NCI-H526 treated with DMSO at 0.1 percent for 48 hours (cell line): ENCODE measurements at regions not wholly inside any gene's neighbourhood (a gene's known extent, or its start where the extent isn't known, plus 50 kb on each side); places are given as distances from the start of the nearest gene placed in this dataset.
"Not testable (repeated sequence)": the region's sequence is repeated elsewhere in the genome, so short reads cannot be mapped to it uniquely, and the experiment has no call there.

Source experiments
- DNase-seq: peaks from one replicate; lab custom pipeline; 2025; lab: John Stamatoyannopoulos, UW

DNA sequence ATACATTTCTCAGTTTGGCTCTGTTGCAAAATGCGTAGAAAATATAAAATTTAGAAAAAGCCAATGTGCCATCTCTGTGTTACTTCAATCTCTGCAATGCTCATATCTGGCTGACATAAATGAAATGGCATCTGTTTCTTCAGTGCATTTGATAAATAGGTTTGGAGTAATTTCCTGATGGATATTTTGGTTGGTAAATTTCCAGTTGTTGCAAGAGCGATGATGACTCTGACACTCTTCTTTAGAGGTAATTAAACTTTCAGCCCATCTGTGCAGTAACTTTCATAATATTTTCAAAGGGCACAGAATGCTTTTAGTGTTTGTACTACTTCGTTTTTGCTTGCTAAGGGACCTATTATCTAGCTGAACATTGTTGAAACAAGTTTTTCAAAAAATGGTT lies 1286.4 kb downstream of the PCDH9 start:
- no peak for DNase-seq

DNA sequence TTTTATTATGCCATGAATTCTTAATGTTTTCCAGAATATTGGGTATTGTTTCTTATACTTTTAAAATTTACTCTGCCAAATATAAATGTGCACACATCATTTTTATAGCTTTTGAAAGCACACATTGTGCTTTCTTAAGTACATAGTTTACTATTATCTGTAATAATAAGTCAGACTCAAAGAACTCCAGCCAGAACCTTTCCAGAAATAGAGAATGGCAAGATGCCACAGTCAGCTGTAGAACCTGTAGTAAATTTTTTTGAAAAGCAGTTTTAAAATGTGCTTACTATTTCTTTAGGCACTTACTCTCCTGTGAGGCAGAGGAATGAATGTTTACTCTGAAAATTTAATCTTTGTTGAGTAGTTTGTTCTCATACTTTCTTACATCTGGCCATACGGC lies 1287.1 kb downstream of the PCDH9 start:
- no peak for DNase-seq

- no peak for DNase-seq
Observed at GRCh38 chr13:65940720-65941119, 1289.4 kb downstream of the PCDH9 start.

DNA sequence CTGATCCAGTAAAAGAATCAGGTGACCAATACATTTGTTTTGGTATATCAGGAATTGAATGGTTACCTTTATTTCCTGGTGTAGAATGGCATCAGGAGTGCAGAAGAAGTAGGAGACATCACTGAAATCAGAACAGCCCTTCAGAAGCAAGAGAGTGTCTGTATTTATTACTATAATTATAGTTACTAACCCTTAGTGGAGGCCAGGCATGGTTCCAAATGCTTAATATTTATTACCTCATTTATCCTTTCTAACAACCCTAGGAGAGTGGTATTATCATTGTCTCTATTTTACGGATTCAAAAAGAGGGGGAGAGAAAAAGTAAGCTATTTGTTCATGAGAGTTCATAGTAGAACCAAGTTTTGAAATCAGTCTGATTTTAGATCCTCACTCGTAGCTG lies 1292.9 kb downstream of the PCDH9 start:
- no peak for DNase-seq

DNA sequence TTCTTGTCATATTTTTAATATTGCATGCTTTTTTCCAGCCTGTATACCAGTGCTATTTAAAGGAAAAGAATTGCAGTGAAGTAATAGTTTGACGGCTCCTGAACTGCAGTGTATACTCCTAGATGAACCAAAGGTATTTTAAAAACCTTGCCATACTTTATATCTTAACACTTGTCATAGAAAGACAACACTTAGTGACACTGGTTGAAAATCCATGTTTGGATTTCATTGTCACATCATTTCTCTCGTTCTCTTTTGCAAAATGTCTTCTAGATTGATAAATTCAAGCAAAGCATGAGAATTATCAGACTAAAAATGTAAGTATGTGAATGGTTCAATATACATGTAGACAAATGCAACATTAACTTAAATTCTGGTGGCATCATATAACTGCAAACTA lies 1293.9 kb downstream of the PCDH9 start:
- DNase-seq = no peak

DNA sequence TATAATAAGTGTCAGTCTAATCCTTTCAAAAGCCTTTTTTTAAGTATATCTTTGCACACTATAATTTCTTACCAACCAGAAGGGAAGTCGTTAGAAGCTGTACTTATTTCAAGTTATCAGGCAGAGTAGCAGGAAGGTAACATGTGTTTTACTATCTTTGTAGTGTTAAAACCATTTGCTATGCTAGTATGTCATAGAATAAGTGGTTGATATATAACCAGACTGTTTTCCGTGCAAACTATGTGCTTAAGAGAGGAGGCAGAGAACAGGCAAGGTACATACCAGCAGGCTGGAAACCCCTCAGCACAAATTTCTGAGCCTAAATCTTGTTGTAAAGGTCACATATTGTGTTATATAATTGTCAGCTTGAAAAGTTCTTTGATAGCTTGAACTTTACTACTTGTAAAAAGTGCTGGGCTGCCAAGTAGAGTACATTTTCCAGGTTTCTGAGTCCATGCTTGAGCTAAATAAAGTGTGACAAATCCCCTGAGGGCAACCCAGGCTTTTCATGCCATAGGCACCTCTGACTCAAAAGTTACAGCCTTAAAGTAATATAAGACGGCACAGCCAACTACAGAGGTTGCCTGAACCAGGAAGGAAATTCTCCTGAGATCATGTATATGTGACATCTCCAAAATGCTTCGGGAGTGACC lies 1297.4 kb downstream of the PCDH9 start:
- DNase-seq = no peak

DNA sequence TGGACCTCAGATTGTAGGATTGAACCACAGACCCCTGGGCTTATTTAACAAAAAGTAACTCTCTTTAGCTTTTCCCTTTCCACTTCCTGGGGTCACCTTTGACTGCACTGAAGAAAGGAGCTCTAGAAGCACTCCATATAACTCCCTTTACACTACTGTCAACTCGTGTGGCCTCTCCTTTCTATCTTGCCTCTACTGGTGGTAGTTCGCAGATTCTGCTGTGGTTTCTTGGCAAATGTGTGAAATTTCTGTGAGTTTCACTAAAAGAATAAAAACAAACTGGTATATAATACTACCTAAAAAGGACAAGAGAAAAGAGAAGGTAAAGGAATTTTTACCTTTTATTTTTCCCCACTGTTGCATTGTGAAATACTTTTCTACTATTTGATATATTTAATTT lies 1298.1 kb downstream of the PCDH9 start:
- no peak for DNase-seq

DNA sequence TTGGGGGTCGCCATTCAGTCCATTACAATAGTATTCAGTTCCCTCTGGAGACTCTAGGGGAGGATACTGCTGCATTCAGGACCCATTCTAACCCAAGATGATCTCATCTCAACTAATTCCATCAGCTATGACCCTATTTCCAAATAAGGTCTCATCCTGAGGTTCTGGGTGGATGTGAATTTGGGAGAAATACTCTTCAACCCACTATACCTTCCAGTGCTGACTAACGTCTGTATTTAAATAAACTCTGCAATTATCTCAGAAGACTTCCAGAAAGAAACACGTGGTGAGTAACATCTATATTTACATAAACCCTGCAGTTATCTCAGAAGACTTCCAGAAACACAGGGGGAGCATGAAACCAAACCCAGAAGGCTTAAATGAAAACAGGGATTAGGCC lies 1300.7 kb downstream of the PCDH9 start:
- DNase-seq = no peak

GRCh38 chr13:65926750-65927171 lies 1303.4 kb downstream of the PCDH9 start:
- DNase-seq = no peak

GRCh38 chr13:65922846-65923245 lies 1307.3 kb downstream of the PCDH9 start:
- DNase-seq = not testable (repeated sequence)

- no peak for DNase-seq
Observed at GRCh38 chr13:65921933-65922332, 1308.2 kb downstream of the PCDH9 start.

- DNase-seq = no peak
Observed at GRCh38 chr13:65917731-65918130, 1312.4 kb downstream of the PCDH9 start.

- DNase-seq = no peak
Observed at GRCh38 chr13:65915195-65915594, 1314.9 kb downstream of the PCDH9 start.

- DNase-seq = no peak
Observed at GRCh38 chr13:65914716-65915115, 1315.4 kb downstream of the PCDH9 start.

DNA sequence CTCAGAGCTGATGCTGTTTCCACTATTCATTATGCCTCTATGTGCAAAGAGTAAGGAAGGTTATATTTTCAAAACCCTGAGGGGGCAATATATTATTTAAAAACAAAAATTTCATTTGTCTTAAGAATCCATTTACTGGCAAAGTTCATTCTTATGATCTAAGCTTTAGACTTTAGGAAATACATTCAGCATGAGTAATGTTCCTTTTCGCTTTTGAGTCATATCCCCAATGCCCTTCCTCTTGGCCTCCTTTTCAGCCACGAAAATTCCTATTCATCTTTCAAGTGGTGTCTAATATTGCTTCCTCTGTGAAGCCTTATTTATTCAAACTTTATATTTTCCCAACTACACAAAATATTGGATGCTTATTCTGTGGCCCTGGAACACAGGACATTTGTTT lies 1317.0 kb downstream of the PCDH9 start:
- no peak for DNase-seq

GRCh38 chr13:65912516-65912915 lies 1317.6 kb downstream of the PCDH9 start:
- no peak for DNase-seq

DNA sequence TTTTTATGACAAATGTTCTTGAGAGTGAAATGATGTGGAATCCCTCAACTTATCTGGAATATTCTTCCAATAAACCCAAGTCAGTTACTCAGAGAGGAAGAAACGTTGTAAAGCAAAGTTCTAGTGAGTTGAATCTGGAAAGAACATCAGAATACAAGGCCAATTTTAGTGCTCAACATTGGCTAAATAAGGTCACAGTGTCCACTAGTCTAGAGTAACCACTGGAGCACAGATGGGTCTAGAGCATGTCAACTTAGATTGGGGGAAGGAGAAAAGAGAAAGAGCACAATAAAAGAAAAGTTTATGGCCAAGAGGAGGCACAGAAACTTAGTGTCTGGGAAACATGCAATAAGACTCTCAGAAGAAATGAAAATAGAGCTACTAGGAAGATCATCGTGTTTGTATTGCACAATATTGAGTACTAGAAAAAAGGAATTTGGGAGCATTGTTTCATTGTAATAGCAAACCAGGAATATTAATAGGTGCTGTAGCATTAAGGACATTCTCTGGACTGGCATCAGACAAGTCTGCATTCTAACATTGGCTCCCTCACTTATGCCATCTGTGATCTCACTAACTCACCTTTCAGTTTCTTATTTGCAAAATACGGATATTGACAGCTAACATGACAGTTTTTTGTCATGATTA lies 1318.5 kb downstream of the PCDH9 start:
- no peak for DNase-seq

- no peak for DNase-seq
Observed at GRCh38 chr13:65909501-65909900, 1320.6 kb downstream of the PCDH9 start.

DNA sequence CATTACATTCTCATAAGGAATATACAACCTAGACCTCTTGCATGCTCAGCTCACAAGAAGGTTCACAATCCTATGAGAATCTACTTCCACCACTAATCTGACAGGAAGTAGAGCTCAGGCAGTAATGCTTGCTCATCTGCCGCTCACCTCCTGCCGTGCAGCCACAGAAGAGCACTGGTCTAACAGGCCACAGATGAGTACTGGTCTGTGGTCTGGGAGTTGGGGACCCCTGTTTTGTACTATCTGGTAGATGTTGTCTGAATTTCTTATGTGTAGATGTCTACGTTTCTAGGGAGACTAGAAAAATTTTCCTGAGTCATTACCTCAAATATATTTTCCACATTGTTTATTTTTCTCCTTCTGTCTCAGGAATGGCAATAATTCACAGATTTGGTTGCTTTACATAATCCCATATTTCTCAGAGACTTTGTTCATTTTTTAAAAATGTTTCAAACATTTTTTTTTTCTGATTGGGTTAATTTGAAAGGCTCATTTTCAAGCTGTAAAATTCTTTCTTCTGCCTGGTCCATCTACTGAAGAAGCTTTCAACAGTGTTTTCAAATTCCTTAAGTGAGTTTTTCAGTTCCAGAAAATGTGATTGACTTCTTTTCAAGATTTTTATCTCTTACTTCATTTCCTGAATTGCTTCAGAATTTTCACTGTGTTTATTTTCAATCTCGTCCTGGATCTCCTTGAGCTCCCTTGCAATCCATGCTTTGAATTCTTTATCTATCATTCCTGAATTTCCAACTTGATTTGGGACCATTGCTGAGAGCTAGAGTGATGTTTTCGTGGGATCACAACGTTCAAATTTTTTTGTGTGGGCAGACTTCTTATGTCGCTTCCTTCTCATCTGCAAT lies 1322.2 kb downstream of the PCDH9 start:
- no peak for DNase-seq

GRCh38 chr13:65901723-65902122 lies 1328.4 kb downstream of the PCDH9 start:
- DNase-seq = no peak

- DNase-seq = no peak
Observed at GRCh38 chr13:65894049-65894448, 1336.1 kb downstream of the PCDH9 start.

DNA sequence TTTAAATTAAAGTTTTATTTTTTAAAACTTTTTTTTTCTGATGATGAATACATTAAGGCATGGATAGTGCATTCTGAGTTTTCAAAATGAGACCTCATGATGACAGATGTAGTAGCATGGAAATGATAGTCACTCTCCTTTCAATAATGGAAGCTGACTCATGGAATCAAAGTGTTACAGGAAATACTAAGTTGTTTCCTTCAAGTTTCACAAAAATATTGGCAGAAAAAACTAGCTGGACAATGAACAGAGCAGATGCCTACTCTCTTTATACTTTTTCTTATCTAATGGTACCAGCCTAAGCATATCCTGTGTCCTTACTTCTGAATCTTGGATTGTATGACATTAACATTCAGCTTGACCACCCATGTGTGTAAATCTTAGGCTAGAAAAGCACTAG lies 1337.3 kb downstream of the PCDH9 start:
- DNase-seq = no peak

DNA sequence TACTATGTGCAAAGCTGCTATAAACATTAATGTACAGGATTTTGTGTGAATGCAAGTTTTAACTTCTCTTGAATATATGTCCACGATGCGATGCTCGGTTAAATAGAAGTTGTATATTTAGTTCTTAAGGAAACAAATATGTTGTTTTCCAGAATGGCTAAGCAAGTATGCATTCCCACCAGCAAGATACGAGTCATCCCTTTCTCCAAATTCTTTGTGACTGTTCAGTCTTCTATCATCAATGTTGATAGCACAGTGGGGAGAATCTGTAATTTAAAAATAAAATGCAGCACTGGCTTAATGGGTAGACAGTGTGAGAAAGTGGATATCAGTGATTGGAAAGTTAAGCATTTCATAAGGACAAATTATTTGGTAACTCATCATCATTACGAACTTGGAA lies 1340.8 kb downstream of the PCDH9 start:
- no peak for DNase-seq
